Central memory CD4-positive, alpha-beta T cell (primary cell): ENCODE measurements at regions not wholly inside any gene's neighbourhood (a gene's known extent, or its start where the extent isn't known, plus 50 kb on each side); places are given as distances from the start of the nearest gene placed in this dataset.
A peak's percentile ranks its signal among the peaks of the same experiment; 100 is the strongest.
"Not testable (repeated sequence)": the region's sequence is repeated elsewhere in the genome, so short reads cannot be mapped to it uniquely, and the experiment has no call there.

Experiments
- DNase-seq: peaks from one replicate; pipeline ENCODE4 v3.0.0; 2022

GRCh38 chr7:142523821-142524460 is 225.3 kb upstream of the PRSS1 start:
- DNase-seq: no peak

GRCh38 chr7:142522735-142523134 is 226.5 kb upstream of the PRSS1 start:
- no peak for DNase-seq

GRCh38 chr7:142520885-142521284 is 228.4 kb upstream of the PRSS1 start:
- not testable (repeated sequence) for DNase-seq

- not testable (repeated sequence) for DNase-seq
These were observed 228.8 kb upstream of the PRSS1 start for GRCh38 chr7:142520455-142520854.

GRCh38 chr7:142519079-142520078 is 229.9 kb upstream of the PRSS1 start:
- DNase-seq: no peak

GRCh38 chr7:142516038-142516501 is 233.2 kb upstream of the PRSS1 start:
- DNase-seq: peak; percentile 40

GRCh38 chr7:142514716-142515115 is 234.6 kb upstream of the PRSS1 start:
- not testable (repeated sequence) for DNase-seq

- DNase-seq: no peak
These were observed 235.9 kb upstream of the PRSS1 start for GRCh38 chr7:142513178-142513955.

- no peak for DNase-seq
These were observed 237.5 kb upstream of the PRSS1 start for GRCh38 chr7:142511801-142512200.

GRCh38 chr7:142511374-142511773 is 237.9 kb upstream of the PRSS1 start:
- DNase-seq: no peak

GRCh38 chr7:142509235-142509634 is 240.0 kb upstream of the PRSS1 start:
- DNase-seq: not testable (repeated sequence)

- peak; percentile 34 for DNase-seq
These were observed 241.0 kb upstream of the PRSS1 start for GRCh38 chr7:142508251-142508650.

- no peak for DNase-seq
These were observed 241.5 kb upstream of the PRSS1 start for GRCh38 chr7:142507799-142508198.

GRCh38 chr7:142507066-142507465 is 242.2 kb upstream of the PRSS1 start:
- DNase-seq: not testable (repeated sequence)

GRCh38 chr7:142506601-142507000 is 242.7 kb upstream of the PRSS1 start:
- no peak for DNase-seq

- not testable (repeated sequence) for DNase-seq
These were observed 245.3 kb upstream of the PRSS1 start for GRCh38 chr7:142503949-142504348.

GRCh38 chr7:142503036-142503435 is 245.2 kb upstream of the PRSS58 start:
- no peak for DNase-seq

- no peak for DNase-seq
These were observed 243.6 kb upstream of the PRSS58 start for GRCh38 chr7:142501434-142501833.

- peak; percentile 29 for DNase-seq
These were observed 242.5 kb upstream of the PRSS58 start for GRCh38 chr7:142500366-142500765.

GRCh38 chr7:142499635-142500034 is 241.8 kb upstream of the PRSS58 start:
- no peak for DNase-seq

- no peak for DNase-seq
These were observed 240.5 kb upstream of the PRSS58 start for GRCh38 chr7:142498364-142498763.

- DNase-seq: peak; percentile 44
These were observed 238.7 kb upstream of the PRSS58 start for GRCh38 chr7:142496545-142496991.

- DNase-seq: not testable (repeated sequence)
These were observed 238.0 kb upstream of the PRSS58 start for GRCh38 chr7:142495879-142496278.
